ENCODE measurements at regions not wholly inside any gene's neighbourhood (a gene's known extent, or its start where the extent isn't known, plus 50 kb on each side); places are given as distances from the start of the nearest gene placed in this dataset.

GRCh38 chr10:47192273-47192672 is 107.7 kb upstream of the GDF10 start:
- H3K4me3 ChIP-seq, result no peak overlapping the region
- DNase-seq (no peak), ATAC-seq (no peak)
- no peak for TF ChIP-seq CTCF (IDR thresholded peaks at IDR 0.05)
- no peaks in the 10 kb centered on the region for H3K4me1 ChIP-seq
- H3K36me3 ChIP-seq, result no peaks in the 10 kb centered on the region
- no peaks in the 10 kb centered on the region for H3K9me3 ChIP-seq
- no peaks in the 10 kb centered on the region for H3K27me3 ChIP-seq
- no peak overlapping the region for H3K27ac ChIP-seq
- intact Hi-C loops (cut with DNase I), result no loop called here

GRCh38 chr10:47193666-47194065 is 106.3 kb upstream of the GDF10 start:
- DNase-seq, result no peak
- Histone ChIP-seq H3K36me3 (no peaks in the 10 kb centered on the region), H3K4me3 (no peak overlapping the region), H3K27ac (no peak overlapping the region), H3K27me3 (no peaks in the 10 kb centered on the region), H3K9me3 (no peaks in the 10 kb centered on the region), H3K4me1 (no peaks in the 10 kb centered on the region)
- ATAC-seq, result no peak
- TF ChIP-seq CTCF (IDR thresholded peaks at IDR 0.05), result no peak
- intact Hi-C loops (cut with DNase I), result no loop called here

GRCh38 chr10:47195274-47195885 is 104.6 kb upstream of the GDF10 start:
- Histone ChIP-seq H3K9me3 (no peaks in the 10 kb centered on the region), H3K4me1 (no peaks in the 10 kb centered on the region), H3K27me3 (no peaks in the 10 kb centered on the region), H3K27ac (no peak overlapping the region), H3K4me3 (no peak overlapping the region), H3K36me3 (no peaks in the 10 kb centered on the region)
- ATAC-seq, result no peak
- intact Hi-C loops (cut with DNase I), result no loop called here
- TF ChIP-seq CTCF (IDR thresholded peaks at IDR 0.05), result no peak
- no peak for DNase-seq

GRCh38 chr10:47196691-47197090 is 103.3 kb upstream of the GDF10 start:
- intact Hi-C loops (cut with DNase I), result no loop called here
- no peaks in the 10 kb centered on the region for H3K27me3 ChIP-seq
- no peak for ATAC-seq
- no peaks in the 10 kb centered on the region for H3K4me1 ChIP-seq
- TF ChIP-seq CTCF (IDR thresholded peaks at IDR 0.05), result no peak
- no peaks in the 10 kb centered on the region for H3K36me3 ChIP-seq
- no peak overlapping the region for H3K4me3 ChIP-seq
- no peak for DNase-seq
- no peak overlapping the region for H3K27ac ChIP-seq
- H3K9me3 ChIP-seq, result peaks cover 0 to 2% of the 10 kb centered on the region in 2 donors

- no peak overlapping the region for H3K4me3 ChIP-seq
These were observed 101.8 kb upstream of the GDF10 start for GRCh38 chr10:47198221-47198620.

More at GRCh38 chr10:47198221-47198620, 101.8 kb upstream of the GDF10 start:
- H3K27me3 ChIP-seq, result no peaks in the 10 kb centered on the region
- H3K4me1 ChIP-seq, result no peaks in the 10 kb centered on the region
- intact Hi-C loops (cut with DNase I), result no loop called here
- peaks cover 0 to 4% of the 10 kb centered on the region in 2 donors for H3K9me3 ChIP-seq
- no peak for TF ChIP-seq CTCF (IDR thresholded peaks at IDR 0.05)
- ATAC-seq (no peak), DNase-seq (no peak)
- no peak overlapping the region for H3K27ac ChIP-seq
- no peaks in the 10 kb centered on the region for H3K36me3 ChIP-seq
